K562 (cell line): ENCODE measurements at regions not wholly inside any gene's neighbourhood (a gene's known extent, or its start where the extent isn't known, plus 50 kb on each side); places are given as distances from the start of the nearest gene placed in this dataset.
A peak's percentile ranks its signal among the peaks of the same experiment; 100 is the strongest.
"Not testable (repeated sequence)": the region's sequence is repeated elsewhere in the genome, so short reads cannot be mapped to it uniquely, and the experiment has no call there.

Source experiments
- ATAC-seq: fragments of 200-7000 bp; cut with Tn5 transposase; 3 replicates; pipeline ENCODE4 v1.9.1; 2020; ENCODE audit warnings: moderate library complexity
- BruUV-seq: library from RNA; stranded (reverse); fragments of 400-500 nt; replicated peaks from 2 replicates; lab custom pipeline; 2021; lab: Mats Ljungman, UMichigan
- CTCF ChIA-PET: fragments of 300-600 bp; formaldehyde crosslinking; extraction: SDS; loops from one replicate; lab custom pipeline; 2021; ENCODE audit warnings: low intra/inter-chr PET ratio; lab: Yijun Ruan, JAX
- POLR2A ChIA-PET: fragments of 300-600, 350-650 bp; sonication (Branson Sonifier 250); formaldehyde crosslinking; extraction: SDS; loops from one replicate; lab custom pipeline; 2021; ENCODE audit warnings: antibody characterized with exemption, inconsistent platforms; lab: Yijun Ruan, JAX
- DNase-seq, 4 experiments: peaks; one replicate each; pipeline versions ENCODE4 v3.0.0 to v3.0.0-alpha.2; 2011 to 2018; ENCODE audit warnings: low spot score in 3 of 4, mixed read lengths in 3 of 4; ENCODE audit errors: extremely low read depth in 1 of 4
- FAIRE-seq: peaks from 2 replicates; lab custom pipeline; 2011; peaks lifted over from hg19 to GRCh38; lab: Jason Lieb, UNC
- H2AFZ ChIP-seq: 2 replicates; pipeline ENCODE4 v1.6.0; 2011; ENCODE audit warnings: low read depth, low read length, control low read depth, inconsistent platforms
- H3K27ac ChIP-seq: fragments of 200-600 bp; 3 replicates; pipeline ENCODE4 v1.8.0; 2011; ENCODE audit warnings: low read depth, mild to moderate bottlenecking, control low read depth, inconsistent platforms, low read length, moderate library complexity, mixed read lengths; ENCODE audit errors: extremely low read depth
- H3K27me3 ChIP-seq, 2 experiments: fragments of 300-600 bp in 1 of 2; 2 replicates in 1 of 2; 3 replicates in 1 of 2; pipeline versions ENCODE4 v1.6.0 to v1.8.0; 2011; ENCODE audit warnings: inconsistent platforms in 2 of 2, low read length in 2 of 2, mild to moderate bottlenecking in 1 of 2, mixed read lengths in 1 of 2, moderate library complexity in 1 of 2; ENCODE audit not compliant: control insufficient read depth in 2 of 2, insufficient read depth in 2 of 2
- H3K36me3 ChIP-seq: fragments of 300-600 bp; 3 replicates; pipeline ENCODE4 v1.8.0; 2011; ENCODE audit warnings: mild to moderate bottlenecking, low read length, inconsistent platforms; ENCODE audit not compliant: control insufficient read depth, insufficient read depth
- H3K4me1 ChIP-seq, 2 experiments: fragments of 200-600 bp in 1 of 2; replicated peaks in 1 of 2; 2 replicates in 1 of 2; 3 replicates in 1 of 2; pipeline versions ENCODE4 v1.5.1 to v1.8.0; 2011; ENCODE audit warnings: inconsistent platforms in 2 of 2, low read length in 2 of 2, mild to moderate bottlenecking in 1 of 2, mixed read lengths in 1 of 2, moderate library complexity in 1 of 2; ENCODE audit not compliant: control insufficient read depth in 2 of 2, insufficient read depth in 2 of 2
- H3K4me2 ChIP-seq: 2 replicates; pipeline ENCODE4 v1.6.1; 2011; ENCODE audit warnings: low read length, control low read depth, inconsistent platforms, mixed read lengths; ENCODE audit not compliant: insufficient read depth
- H3K4me3 ChIP-seq: fragments of 200-600 bp; sonication (generic), shearing (Covaris generic); 2 replicates; pipeline ENCODE4 v1.5.1; 2016; ENCODE audit warnings: control low read depth, inconsistent platforms
- H3K79me2 ChIP-seq: fragments of 200-600 bp; 3 replicates; pipeline ENCODE4 v1.8.0; 2011; ENCODE audit warnings: low read length, inconsistent platforms; ENCODE audit not compliant: control insufficient read depth, insufficient read depth
- H3K9ac ChIP-seq, 2 experiments: 2 replicates each; pipeline versions ENCODE4 v1.6.0 to v1.6.1; 2011; ENCODE audit warnings: low read depth in 2 of 2, low read length in 2 of 2, control low read depth in 1 of 2, inconsistent platforms in 1 of 2, mild to moderate bottlenecking in 1 of 2, mixed read lengths in 1 of 2; ENCODE audit not compliant: insufficient read depth in 1 of 2
- H3K9me1 ChIP-seq: one replicate; pipeline ENCODE4 v1.6.0; 2011; ENCODE audit warnings: inconsistent platforms, mild to moderate bottlenecking, low read length, moderate library complexity; ENCODE audit not compliant: control insufficient read depth, insufficient read depth
- H3K9me3 ChIP-seq: replicated peaks from 2 replicates; pipeline ENCODE4 v1.5.1; 2011; ENCODE audit warnings: low read depth, low read length, inconsistent platforms; ENCODE audit not compliant: control insufficient read depth, insufficient read depth
- H4K20me1 ChIP-seq: replicated peaks from 2 replicates; pipeline ENCODE4 v1.6.1; 2011; ENCODE audit warnings: low read length, inconsistent platforms, mixed read lengths; ENCODE audit not compliant: control insufficient read depth, insufficient read depth
- CREM ChIP-seq: IDR thresholded peaks from 2 replicates; pipeline ENCODE4 v1.6.1; 2014; ENCODE audit warnings: antibody characterized with exemption, low read depth
- EP400 ChIP-seq: fragments of 450-650 bp; IDR thresholded peaks from 2 replicates; pipeline ENCODE4 v1.6.1; 2017; ENCODE audit warnings: antibody characterized with exemption, mild to moderate bottlenecking, moderate library complexity
- HMBOX1 ChIP-seq: sonication (generic); IDR thresholded peaks from 2 replicates; pipeline ENCODE4 v1.6.1; 2016
- MNT ChIP-seq, 2 experiments: fragments of 450-650 bp; conservative IDR thresholded peaks; 2 replicates each; pipeline ENCODE4 v1.6.1; 2017; ENCODE audit warnings: mild to moderate bottlenecking in 2 of 2, moderate library complexity in 2 of 2
- MYC ChIP-seq, 2 experiments: fragments of 250-450 bp in 1 of 2; sonication (Bioruptor Pico) in 1 of 2; IDR thresholded peaks; 2 replicates each; pipeline versions ENCODE4 v1.5.1 to v1.6.1; 2012 to 2021; ENCODE audit warnings: low read depth in 2 of 2, borderline replicate concordance in 1 of 2, improper control_type of control experiment in 1 of 2, low read length in 1 of 2, mild to moderate bottlenecking in 1 of 2, moderate library complexity in 1 of 2
- POLR2AphosphoS5 ChIP-seq: IDR thresholded peaks from 2 replicates; pipeline ENCODE4 v1.6.1; 2011; ENCODE audit warnings: mild to moderate bottlenecking, low read depth, low read length, moderate library complexity; ENCODE audit not compliant: control insufficient read depth, insufficient read depth
- POLR2H ChIP-seq: IDR thresholded peaks from 2 replicates; pipeline ENCODE4 v1.6.1; 2016; ENCODE audit warnings: missing genetic modification characterization, low read depth, mild to moderate bottlenecking, control low read depth, missing compliant biosample characterization, moderate library complexity
- VEZF1 ChIP-seq: fragments of 200-800 bp; sonication (Bioruptor generic); IDR thresholded peaks from 2 replicates; pipeline ENCODE4 v1.6.1; 2017; ENCODE audit warnings: missing genetic modification characterization, missing compliant biosample characterization
- WGBS: fragments of 100-300 bp; shearing (Covaris generic); methylation state at CpG from one replicate; pipeline ENCODE4 v1.1.6; 2016; ENCODE audit warnings: low coverage, mixed read lengths; ENCODE audit not compliant: insufficient coverage; ENCODE audit errors: missing lambda C conversion rate; 5-methylcytosine and 5-hydroxymethylcytosine counted together
- in situ Hi-C: fragments of 300-500 bp; cut with MboI; formaldehyde crosslinking; loops from 4 replicates; pipeline ENCODE4 v1.15.0; 2018; ENCODE audit warnings: inconsistent platforms, mixed read lengths
- intact Hi-C: fragments of 100-400 bp; cut with micrococcal nuclease; formaldehyde crosslinking; loops from 2 replicates; pipeline ENCODE4 v1.14.2; 2022

- H3K27me3 ChIP-seq; H3K4me1 ChIP-seq; H4K20me1 ChIP-seq; H3K9me1 ChIP-seq; FAIRE-seq; H3K9me3 ChIP-seq; CTCF ChIA-PET; in situ Hi-C loops; TF ChIP-seq MYC (CRISPR knock-in tag; IDR thresholded peaks at IDR 0.05; ENCODE audit: borderline replicate concordance, low read depth): not testable (repeated sequence)
- DNase-seq (peak in 3 of 4 experiments; percentile 2 to 10 (median 4)), ATAC-seq (peak; percentile 85)
- intact Hi-C loops = loop anchor here (5.0 kb wide), 1 partner anchor 44 kb away; no protein-coding TSS in a partner anchor
- BruUV-seq = TSS peak; percentile 70
- Histone ChIP-seq H3K9ac (peak overlapping the region; percentile 82 to 97), H2AFZ (peak overlapping the region; percentile 91), H3K4me3 (peak overlapping the region; percentile 71), H3K27ac (peak overlapping the region; percentile 96), H3K4me2 (peak overlapping the region; percentile 81), H3K36me3 (peaks cover 14% of the 10 kb centered on the region; the same call in 2 of the 3 replicates), H3K79me2 (peaks cover 36% of the 10 kb centered on the region)
- 0% methylated on average over 2 of the region's 5 CpGs for WGBS
- TF ChIP-seq HMBOX1 = 0 out of 2 replicates have a peak, but pooled peaks have one; percentile 49
- TF ChIP-seq MNT (conservative IDR thresholded peaks at IDR 0.05) = peak; percentile 39 to 71; a peak in 2 of 4 replicates
- peak; percentile 62; the same call in 1 of the 2 replicates for TF ChIP-seq MYC (IDR thresholded peaks at IDR 0.05; ENCODE audit: low read depth, low read length)
- peak; percentile 68 for TF ChIP-seq VEZF1 (CRISPR knock-in tag)
- peak; percentile 5; the same call in 1 of the 2 replicates for TF ChIP-seq POLR2AphosphoS5
- TF ChIP-seq EP400 = peak; percentile 80
- TF ChIP-seq POLR2H (tag) = peak; percentile 41; the same call in 1 of the 2 replicates
- peak; percentile 71 for TF ChIP-seq CREM
- POLR2A ChIA-PET = interaction anchor here (1.3 kb wide), 1 partner anchor 15 kb away, joined by 5 read pairs; no protein-coding TSS in a partner anchor
These were observed 780.6 kb downstream of the SLITRK1 start for GRCh38 chr13:83101574-83102247.
